Muscle layer of duodenum (tissue), 2 donors: ENCODE measurements at regions not wholly inside any gene's neighbourhood (a gene's known extent, or its start where the extent isn't known, plus 50 kb on each side); places are given as distances from the start of the nearest gene placed in this dataset.

Experiments used
- H3K27ac ChIP-seq: one replicate; pipeline ENCODE4 v1.7.0; 2013; ENCODE audit warnings: mild to moderate bottlenecking, low read length
- H3K27me3 ChIP-seq: one replicate; pipeline ENCODE4 v1.7.0; 2013; ENCODE audit warnings: low read depth, mild to moderate bottlenecking, control low read depth, low read length
- H3K36me3 ChIP-seq, 2 donors: one replicate each; pipeline ENCODE4 v1.7.0; 2013; ENCODE audit warnings: low read length in 2 of 2, control low read depth in 1 of 2, mild to moderate bottlenecking in 1 of 2; ENCODE audit not compliant: insufficient read depth in 2 of 2, control insufficient read depth in 1 of 2
- H3K4me1 ChIP-seq, 2 donors: one replicate each; pipeline ENCODE4 v1.7.0; 2013; ENCODE audit warnings: low read length in 2 of 2, mild to moderate bottlenecking in 2 of 2, control low read depth in 1 of 2, moderate library complexity in 1 of 2; ENCODE audit not compliant: insufficient read depth in 2 of 2, control insufficient read depth in 1 of 2
- H3K4me3 ChIP-seq, 2 donors: one replicate each; pipeline ENCODE4 v1.7.0; 2013; ENCODE audit warnings: low read length in 2 of 2, low read depth in 1 of 2, mild to moderate bottlenecking in 1 of 2
- H3K9me3 ChIP-seq, 2 donors: one replicate each; pipeline ENCODE4 v1.7.0; 2013; ENCODE audit warnings: low read length in 2 of 2, control low read depth in 1 of 2, mild to moderate bottlenecking in 1 of 2; ENCODE audit not compliant: control insufficient read depth in 1 of 2
- donor health status: healthy.

DNA sequence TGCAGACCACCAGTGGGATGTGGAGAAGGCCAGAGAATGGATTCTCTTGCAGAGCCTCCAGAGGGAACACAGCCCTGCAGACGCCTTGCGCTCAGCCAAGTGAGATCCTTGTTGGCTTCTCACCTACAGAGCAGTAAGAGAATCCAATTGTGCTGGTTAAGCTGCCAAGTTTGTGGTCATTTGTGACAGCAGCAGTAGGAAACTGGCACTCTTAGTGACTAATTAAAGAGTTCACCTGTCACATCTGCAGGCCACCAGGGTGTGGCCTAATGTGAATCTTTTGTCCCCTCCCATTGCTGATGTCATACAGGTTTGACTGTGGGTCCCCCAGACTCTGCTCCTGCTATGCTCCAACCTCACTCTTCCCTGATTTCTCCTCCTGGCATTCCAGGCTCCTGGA, 235.9 kb downstream of the TFCP2L1 start:
- no peak overlapping the region for H3K27ac ChIP-seq
- no peaks in the 10 kb centered on the region for H3K4me1 ChIP-seq
- H3K36me3 ChIP-seq = no peaks in the 10 kb centered on the region
- no peak overlapping the region for H3K4me3 ChIP-seq
- peaks cover 0 to 5% of the 10 kb centered on the region in 2 donors for H3K9me3 ChIP-seq
- H3K27me3 ChIP-seq = no peaks in the 10 kb centered on the region

DNA sequence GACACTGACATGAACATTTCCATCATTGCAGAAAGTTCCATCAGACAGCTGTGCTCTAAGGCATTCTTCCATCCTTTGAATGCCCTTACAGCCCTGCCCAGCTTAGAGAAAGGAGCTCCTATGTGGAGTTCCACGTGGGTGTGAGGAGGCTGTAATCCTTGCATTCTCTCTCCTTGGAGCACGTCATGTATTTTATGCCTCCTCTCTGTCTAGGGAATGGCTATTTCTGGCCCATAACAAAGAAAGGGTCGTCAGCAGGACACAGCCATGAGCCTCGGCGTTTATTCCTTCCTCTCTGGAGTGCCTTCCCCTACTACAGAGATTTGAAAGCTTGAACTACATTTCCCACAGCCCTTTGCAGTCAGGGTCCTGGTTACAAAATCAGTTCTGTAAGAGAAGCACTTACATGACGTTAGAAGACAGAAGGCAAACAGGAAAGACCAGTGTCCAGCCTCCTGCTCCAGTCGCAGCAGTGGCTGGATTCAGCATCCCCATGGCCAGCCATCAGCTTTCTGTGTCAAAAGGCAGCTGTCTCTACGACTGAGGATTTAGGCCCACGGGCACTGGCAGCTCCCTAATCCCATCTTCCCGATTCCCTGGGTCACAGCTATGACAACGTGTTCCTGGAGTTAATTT, 234.9 kb downstream of the TFCP2L1 start:
- Histone ChIP-seq H3K27me3 (no peaks in the 10 kb centered on the region), H3K4me3 (no peak overlapping the region), H3K27ac (no peak overlapping the region), H3K4me1 (no peaks in the 10 kb centered on the region), H3K36me3 (no peaks in the 10 kb centered on the region), H3K9me3 (peaks cover 0 to 7% of the 10 kb centered on the region in 2 donors)

DNA sequence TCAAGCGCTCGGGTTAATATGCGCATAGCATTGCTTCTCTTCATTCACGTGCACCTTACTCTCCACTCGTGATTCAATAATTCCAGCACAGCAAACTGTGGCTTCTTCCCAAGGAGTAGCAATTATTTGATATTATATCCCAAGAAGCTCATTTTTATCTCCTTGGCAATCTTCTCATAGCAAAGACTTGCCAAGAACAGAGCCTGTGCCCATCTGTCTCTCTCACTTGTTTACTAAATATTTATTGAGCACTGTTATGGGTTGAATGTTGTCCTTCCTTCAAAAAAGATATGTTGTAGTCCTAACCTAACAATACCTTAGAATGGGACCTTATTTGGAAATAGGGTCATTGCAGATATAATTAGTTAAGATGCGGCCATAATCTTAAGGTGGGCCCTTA, 233.7 kb downstream of the TFCP2L1 start:
- H3K4me1 ChIP-seq = no peaks in the 10 kb centered on the region
- H3K36me3 ChIP-seq = no peaks in the 10 kb centered on the region
- H3K9me3 ChIP-seq = peaks cover 0 to 8% of the 10 kb centered on the region in 2 donors
- H3K27me3 ChIP-seq = no peaks in the 10 kb centered on the region
- no peak overlapping the region for H3K4me3 ChIP-seq
- no peak overlapping the region for H3K27ac ChIP-seq

DNA sequence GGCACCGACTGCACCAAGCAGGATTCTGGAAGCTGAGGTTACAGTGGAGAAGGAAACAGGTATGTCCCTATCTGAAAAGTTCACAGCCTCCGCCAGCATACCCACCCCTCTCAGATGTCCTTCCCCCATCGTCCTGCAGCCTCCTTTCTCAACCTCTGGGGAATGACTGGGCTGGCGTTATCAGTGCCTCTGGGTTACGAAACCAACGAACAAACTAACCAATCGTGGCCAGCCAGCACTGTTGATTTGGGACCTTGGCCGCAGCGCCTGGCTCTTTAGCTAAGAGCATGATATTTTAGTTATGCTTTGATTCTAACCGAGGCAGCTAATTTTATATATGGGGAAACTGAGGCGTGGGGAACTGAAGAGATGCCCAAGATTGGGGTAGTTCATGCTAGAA, 233.0 kb downstream of the TFCP2L1 start:
- Histone ChIP-seq H3K36me3 (no peaks in the 10 kb centered on the region), H3K9me3 (peaks cover 0 to 8% of the 10 kb centered on the region in 2 donors), H3K27me3 (no peaks in the 10 kb centered on the region), H3K4me1 (no peaks in the 10 kb centered on the region), H3K27ac (no peak overlapping the region), H3K4me3 (no peak overlapping the region)

DNA sequence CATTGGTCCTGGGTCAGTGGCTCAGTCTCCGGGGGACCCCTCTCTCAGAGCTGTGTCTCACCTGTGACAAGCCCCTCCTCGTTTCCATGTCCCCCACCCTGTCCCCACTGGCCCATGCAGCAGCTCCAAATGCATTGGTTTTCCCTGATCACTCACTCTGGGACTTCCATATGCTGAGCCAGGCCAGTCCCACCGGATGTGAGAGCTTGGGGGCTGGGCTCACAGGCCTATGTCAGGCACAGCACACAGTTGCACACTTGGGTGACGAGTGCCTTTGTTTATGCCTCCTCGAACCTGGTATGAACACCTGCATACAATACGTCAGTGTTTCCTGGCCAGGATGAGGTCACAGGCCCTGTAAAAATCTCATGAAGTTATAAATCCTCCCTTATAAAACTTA, 232.5 kb downstream of the TFCP2L1 start:
- Histone ChIP-seq H3K9me3 (peaks cover 0 to 8% of the 10 kb centered on the region in 2 donors), H3K27ac (no peak overlapping the region), H3K36me3 (no peaks in the 10 kb centered on the region), H3K4me1 (no peaks in the 10 kb centered on the region), H3K27me3 (no peaks in the 10 kb centered on the region), H3K4me3 (no peak overlapping the region)

DNA sequence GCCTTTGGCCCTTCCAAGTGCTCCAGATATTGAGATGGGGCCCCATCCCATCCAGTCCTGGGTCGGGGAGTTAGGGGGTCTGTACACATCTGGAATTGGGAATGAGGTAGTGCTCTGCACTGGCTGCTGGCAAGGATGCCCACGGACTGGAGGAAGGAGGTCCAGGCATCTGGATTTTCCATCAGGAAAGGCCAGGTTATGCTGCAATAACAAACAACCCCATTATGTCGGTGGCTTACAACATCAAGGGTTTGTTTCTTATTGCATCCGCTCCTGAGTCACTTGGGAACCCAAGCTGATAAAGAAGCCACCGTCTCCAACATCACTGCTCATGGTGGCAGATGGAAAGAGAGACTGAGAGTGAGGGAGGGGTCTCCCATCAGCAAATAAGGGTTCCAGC, 229.9 kb downstream of the TFCP2L1 start:
- Histone ChIP-seq H3K36me3 (no peaks in the 10 kb centered on the region), H3K4me1 (no peaks in the 10 kb centered on the region), H3K27ac (no peak overlapping the region), H3K4me3 (no peak overlapping the region), H3K27me3 (no peaks in the 10 kb centered on the region), H3K9me3 (peaks cover 0 to 8% of the 10 kb centered on the region in 2 donors)

DNA sequence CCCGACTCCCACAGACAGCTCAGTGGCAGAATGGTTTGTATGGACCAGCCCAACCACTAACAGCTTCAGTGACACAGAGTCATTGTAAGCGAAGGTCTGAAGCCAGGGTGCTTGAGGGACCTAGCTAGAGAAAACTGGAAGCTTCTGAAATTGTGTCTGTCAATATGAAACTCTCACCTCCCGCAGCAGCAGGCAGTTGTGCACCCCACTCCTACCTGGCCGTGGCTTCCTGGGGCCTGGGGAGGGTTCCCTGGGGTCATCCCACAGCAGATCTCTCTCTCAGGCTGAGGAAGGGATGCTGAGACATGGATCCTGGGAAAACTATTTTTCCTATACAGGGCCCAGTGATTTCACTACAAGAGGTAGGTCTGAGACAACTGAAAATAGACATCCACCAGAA, 229.5 kb downstream of the TFCP2L1 start:
- Histone ChIP-seq H3K27me3 (no peaks in the 10 kb centered on the region), H3K27ac (no peak overlapping the region), H3K4me1 (no peaks in the 10 kb centered on the region), H3K4me3 (no peak overlapping the region), H3K9me3 (peaks cover 0 to 8% of the 10 kb centered on the region in 2 donors), H3K36me3 (no peaks in the 10 kb centered on the region)

DNA sequence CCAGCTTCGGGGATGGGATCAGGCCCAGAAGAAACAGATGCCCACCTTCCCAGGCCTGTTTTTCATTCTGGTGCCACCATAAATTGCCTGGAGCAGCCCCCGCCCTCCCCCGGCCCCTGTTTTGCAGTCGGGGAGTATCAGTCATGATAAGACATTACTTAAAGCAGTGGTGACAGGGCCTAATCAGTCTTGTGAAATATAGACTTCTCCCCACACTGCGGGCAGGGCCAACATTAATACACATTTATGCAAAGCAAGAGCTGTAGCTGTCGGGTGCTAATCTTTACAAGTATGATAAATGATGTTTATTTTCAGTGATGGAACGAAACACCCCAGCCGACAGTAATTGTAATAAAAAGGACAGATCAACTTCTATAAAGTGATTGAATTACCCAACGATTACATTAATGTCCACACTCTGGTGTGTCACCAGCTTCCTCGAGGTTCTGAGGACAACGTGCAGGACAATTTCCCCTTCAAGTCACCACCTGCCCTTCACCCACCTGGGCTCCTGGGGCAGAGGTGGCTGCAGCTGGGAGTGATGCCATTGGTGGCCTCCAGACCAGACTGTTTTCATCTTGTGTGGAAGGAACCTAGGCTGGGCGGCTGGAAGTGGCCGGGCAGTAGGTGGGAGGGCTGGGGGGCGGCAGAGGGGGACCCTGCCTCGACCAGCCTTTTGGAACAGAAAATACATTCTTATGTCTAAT, 226.0 kb downstream of the TFCP2L1 start:
- Histone ChIP-seq H3K9me3 (peaks cover 0 to 4% of the 10 kb centered on the region in 2 donors), H3K36me3 (no peaks in the 10 kb centered on the region), H3K4me3 (no peak overlapping the region), H3K4me1 (no peaks in the 10 kb centered on the region), H3K27ac (no peak overlapping the region), H3K27me3 (no peaks in the 10 kb centered on the region)

DNA sequence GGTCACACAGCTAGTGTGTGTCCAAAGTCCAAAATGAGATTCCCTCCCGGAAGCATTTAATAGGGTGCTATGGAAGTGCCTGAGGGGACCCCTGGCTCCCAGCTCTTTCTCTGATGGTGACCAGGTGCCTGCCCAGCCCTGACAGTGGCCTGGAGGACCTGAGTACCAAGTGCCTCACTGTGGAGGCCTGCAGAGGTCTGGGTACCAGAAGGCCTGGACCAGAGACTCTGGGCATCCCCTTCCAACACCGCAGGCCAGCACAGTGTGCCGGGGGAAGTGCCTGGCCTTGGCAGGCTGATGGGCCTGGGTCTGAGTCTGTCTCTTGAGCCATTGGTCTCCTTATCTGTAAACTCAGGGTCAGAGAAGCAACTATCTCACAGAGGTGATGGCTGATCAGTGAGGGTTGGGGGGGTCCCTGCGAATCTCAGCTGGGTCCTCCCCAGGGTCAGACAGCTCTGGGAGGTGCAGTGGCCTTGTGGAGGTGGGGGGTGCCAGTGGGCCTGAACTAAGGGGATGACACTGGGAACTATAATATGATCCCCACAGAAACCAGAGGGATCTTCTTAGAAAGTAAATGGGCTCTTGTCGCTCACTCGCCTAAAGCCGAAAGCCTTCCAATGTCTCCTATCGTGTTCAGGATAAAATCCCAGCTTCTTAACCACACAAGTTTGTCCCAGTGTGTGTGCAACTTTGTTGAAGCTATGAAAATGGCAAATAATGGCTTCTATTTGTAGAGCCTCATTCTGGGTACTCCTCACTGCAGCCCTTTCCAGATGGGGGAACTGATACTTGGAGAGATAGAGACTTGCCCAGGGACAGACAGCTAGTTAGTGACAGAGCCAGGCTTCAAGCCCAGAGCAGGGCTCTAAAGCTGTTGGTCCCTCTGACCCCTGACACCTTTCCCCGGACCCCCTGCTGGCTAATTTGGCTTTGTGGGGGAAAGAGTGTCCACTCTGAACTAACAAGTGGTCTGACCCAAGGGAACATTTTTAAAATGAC, 225.1 kb downstream of the TFCP2L1 start:
- Histone ChIP-seq H3K36me3 (no peaks in the 10 kb centered on the region), H3K27me3 (no peaks in the 10 kb centered on the region), H3K9me3 (peaks cover 0 to 2% of the 10 kb centered on the region in 2 donors), H3K4me1 (no peaks in the 10 kb centered on the region), H3K27ac (no peak overlapping the region), H3K4me3 (no peak overlapping the region)

DNA sequence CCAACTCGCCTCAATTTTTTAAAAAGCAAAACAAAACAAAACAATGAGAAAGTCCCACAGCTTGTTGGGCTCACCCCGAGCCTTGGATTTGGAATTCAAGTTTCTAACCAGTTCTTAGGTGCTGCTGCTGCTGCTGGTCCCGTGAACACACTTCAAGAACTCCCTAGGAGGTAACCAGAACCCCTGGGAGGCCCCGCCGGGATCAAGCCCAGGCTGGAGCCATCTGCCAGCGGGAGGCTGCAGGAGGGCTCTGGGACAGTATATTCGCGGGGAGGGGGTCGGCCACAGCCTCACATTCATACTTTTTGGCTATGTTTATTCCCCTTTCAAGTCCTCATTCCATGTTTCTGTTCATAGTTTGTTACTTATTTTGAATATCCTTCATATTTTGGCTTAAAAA, 223.4 kb downstream of the TFCP2L1 start:
- no peaks in the 10 kb centered on the region for H3K27me3 ChIP-seq
- H3K4me1 ChIP-seq = no peaks in the 10 kb centered on the region

DNA sequence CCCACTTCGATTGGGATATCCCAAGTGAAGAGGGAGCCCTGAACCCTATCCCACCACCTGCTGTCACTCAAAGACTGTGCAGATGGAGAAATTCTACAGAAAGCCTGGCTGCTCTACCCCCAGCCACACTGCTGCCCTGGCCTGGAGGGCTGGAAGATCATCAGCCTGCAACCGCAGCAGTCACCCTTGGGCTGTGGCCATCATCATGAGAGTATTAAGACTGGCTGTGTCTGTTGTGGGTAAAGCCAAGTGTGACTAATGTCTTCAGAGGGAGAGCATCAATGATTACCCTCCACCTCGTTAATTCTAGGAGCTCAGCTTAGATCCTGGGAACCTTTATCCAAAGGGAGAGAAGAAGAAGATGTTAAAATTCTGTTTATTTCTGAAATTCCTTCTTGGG, 221.5 kb downstream of the TFCP2L1 start:
- Histone ChIP-seq H3K27ac (no peak overlapping the region), H3K36me3 (no peaks in the 10 kb centered on the region), H3K9me3 (no peaks in the 10 kb centered on the region), H3K4me3 (no peak overlapping the region), H3K27me3 (no peaks in the 10 kb centered on the region), H3K4me1 (no peaks in the 10 kb centered on the region)

More for the DNA sequence above, 223.4 kb downstream of the TFCP2L1 start:
- Histone ChIP-seq H3K36me3 (no peaks in the 10 kb centered on the region), H3K9me3 (no peaks in the 10 kb centered on the region), H3K27ac (no peak overlapping the region), H3K4me3 (no peak overlapping the region)
